ENCODE measurements at regions not wholly inside any gene's neighbourhood (a gene's known extent, or its start where the extent isn't known, plus 50 kb on each side); places are given as distances from the start of the nearest gene placed in this dataset.

GRCh38 chrX:39755143-39756032, 342.4 kb downstream of the BCOR start:
- WGBS, 2 donors = 44 to 91% methylated on average over 2 to 8 of the region's 25 CpGs
- H3K36me3 ChIP-seq = no peaks in the 10 kb centered on the region
- H3K27ac ChIP-seq = peak overlapping the region; percentile 16 to 83 (median 52)
- H3K27me3 ChIP-seq = no peaks in the 10 kb centered on the region
- no peak for DNase-seq
- H3K9me3 ChIP-seq = no peaks in the 10 kb centered on the region
- peaks cover 0 to 36% (median 9%) of the 10 kb centered on the region in 3 donors for H3K4me1 ChIP-seq
- intact Hi-C loops (cut with DNase I) = no loop called here
- TF ChIP-seq CTCF (IDR thresholded peaks at IDR 0.05) = no peak
- TF ChIP-seq POLR2A (IDR thresholded peaks at IDR 0.05) = no peak
- H3K4me3 ChIP-seq = no peak overlapping the region

GRCh38 chrX:39756086-39756883, 341.5 kb downstream of the BCOR start:
- intact Hi-C loops (cut with DNase I) = no loop called here
- no peak for DNase-seq
- Histone ChIP-seq H3K9me3 (no peaks in the 10 kb centered on the region), H3K36me3 (no peaks in the 10 kb centered on the region), H3K27ac (peak overlapping the region in 3 of 4 donors; percentile 29 to 76 (median 64)), H3K4me1 (peaks cover 0 to 39% (median 9%) of the 10 kb centered on the region in 3 donors), H3K27me3 (no peaks in the 10 kb centered on the region), H3K4me3 (no peak overlapping the region)
- 34 to 74% methylated on average over 6 to 18 of the region's 18 CpGs for WGBS, 2 donors
- TF ChIP-seq POLR2A (IDR thresholded peaks at IDR 0.05) = no peak
- TF ChIP-seq CTCF (IDR thresholded peaks at IDR 0.05) = no peak

GRCh38 chrX:39757971-39758370, 339.8 kb downstream of the BCOR start:
- Histone ChIP-seq H3K27ac (peak overlapping the region in 1 of 4 donors; percentile 28), H3K36me3 (no peaks in the 10 kb centered on the region), H3K27me3 (no peaks in the 10 kb centered on the region), H3K4me3 (no peak overlapping the region), H3K4me1 (peaks cover 0 to 39% (median 9%) of the 10 kb centered on the region in 3 donors), H3K9me3 (no peaks in the 10 kb centered on the region)
- no peak for TF ChIP-seq POLR2A (IDR thresholded peaks at IDR 0.05)
- TF ChIP-seq CTCF (IDR thresholded peaks at IDR 0.05) = no peak
- intact Hi-C loops (cut with DNase I) = no loop called here
- no peak for DNase-seq
- WGBS, 2 donors = 73 to 86% methylated on average over 4 to 6 of the region's 6 CpGs

GRCh38 chrX:39758791-39759525, 338.8 kb downstream of the BCOR start:
- peaks cover 0 to 39% (median 9%) of the 10 kb centered on the region in 3 donors for H3K4me1 ChIP-seq
- no peaks in the 10 kb centered on the region for H3K27me3 ChIP-seq
- TF ChIP-seq POLR2A (IDR thresholded peaks at IDR 0.05) (no peak), CTCF (IDR thresholded peaks at IDR 0.05) (no peak)
- peak overlapping the region in 2 of 4 donors; percentile 61 to 68 for H3K27ac ChIP-seq
- 60% methylated on average over 1 of the region's 17 CpGs; no CpG with 5 or more reads in 1 of the 2 donors for WGBS, 2 donors
- H3K9me3 ChIP-seq = no peaks in the 10 kb centered on the region
- H3K36me3 ChIP-seq = no peaks in the 10 kb centered on the region
- no peak overlapping the region for H3K4me3 ChIP-seq
- no peak for DNase-seq
- intact Hi-C loops (cut with DNase I) = no loop called here
